OCI-LY1 (cell line): ENCODE measurements at regions not wholly inside any gene's neighbourhood (a gene's known extent, or its start where the extent isn't known, plus 50 kb on each side); places are given as distances from the start of the nearest gene placed in this dataset.

Source experiments
- CTCF ChIP-seq: fragments of 200-600 bp; sonication (generic), shearing (Covaris generic); IDR thresholded peaks from 2 replicates; pipeline ENCODE4 v1.5.1; 2017; ENCODE audit warnings: mild to moderate bottlenecking, antibody characterized with exemption, low read length, moderate library complexity, mixed read lengths
- EZH2 ChIP-seq: fragments of 200-600 bp; sonication (generic), shearing (Covaris generic); IDR thresholded peaks from 2 replicates; pipeline ENCODE4 v1.8.0; 2017; ENCODE audit warnings: borderline replicate concordance, mixed run types, mild to moderate bottlenecking, antibody characterized with exemption, low read length, moderate library complexity, mixed read lengths

- TF ChIP-seq CTCF, result no peak
- TF ChIP-seq EZH2, result no peak
Observed at GRCh38 chr21:35579520-35580293, 480.6 kb downstream of the SETD4 start.
